Loucy (cell line): ENCODE measurements at regions not wholly inside any gene's neighbourhood (a gene's known extent, or its start where the extent isn't known, plus 50 kb on each side); places are given as distances from the start of the nearest gene placed in this dataset.

Experiments
- EZH2phosphoT487 ChIP-seq: fragments of 200-600 bp; IDR thresholded peaks from 2 replicates; pipeline ENCODE4 v1.6.1; 2018; ENCODE audit warnings: antibody characterized with exemption, mild to moderate bottlenecking, moderate library complexity, borderline replicate concordance
- TF ChIP-seq, protein P1 (sequence below): fragments of 200-600 bp; sonication (generic); conservative IDR thresholded peaks from 2 replicates; pipeline ENCODE4 v1.5.1; 2014; ENCODE audit warnings: mild to moderate bottlenecking, antibody characterized with exemption, low read length

DNA sequence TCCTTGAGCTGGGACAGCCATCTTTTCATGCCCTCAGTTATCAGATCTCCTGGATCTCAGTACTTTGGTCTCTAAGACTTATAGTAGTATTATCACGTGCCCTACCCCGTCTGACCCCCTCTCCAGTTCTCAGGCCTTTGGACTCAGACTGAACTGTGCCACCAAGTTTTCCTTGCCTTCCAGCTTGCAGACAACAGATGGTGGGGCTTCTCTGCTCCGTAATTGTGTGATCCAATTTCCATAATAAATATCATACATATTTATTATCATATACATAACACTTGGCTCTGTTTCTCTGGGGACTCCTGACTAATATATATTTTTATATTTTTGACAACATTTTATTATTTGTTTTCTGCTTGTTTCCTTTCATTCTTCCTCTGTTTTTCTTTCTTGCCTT lies 458.8 kb upstream of the SEMA6D start:
- TF ChIP-seq, protein P1, sequence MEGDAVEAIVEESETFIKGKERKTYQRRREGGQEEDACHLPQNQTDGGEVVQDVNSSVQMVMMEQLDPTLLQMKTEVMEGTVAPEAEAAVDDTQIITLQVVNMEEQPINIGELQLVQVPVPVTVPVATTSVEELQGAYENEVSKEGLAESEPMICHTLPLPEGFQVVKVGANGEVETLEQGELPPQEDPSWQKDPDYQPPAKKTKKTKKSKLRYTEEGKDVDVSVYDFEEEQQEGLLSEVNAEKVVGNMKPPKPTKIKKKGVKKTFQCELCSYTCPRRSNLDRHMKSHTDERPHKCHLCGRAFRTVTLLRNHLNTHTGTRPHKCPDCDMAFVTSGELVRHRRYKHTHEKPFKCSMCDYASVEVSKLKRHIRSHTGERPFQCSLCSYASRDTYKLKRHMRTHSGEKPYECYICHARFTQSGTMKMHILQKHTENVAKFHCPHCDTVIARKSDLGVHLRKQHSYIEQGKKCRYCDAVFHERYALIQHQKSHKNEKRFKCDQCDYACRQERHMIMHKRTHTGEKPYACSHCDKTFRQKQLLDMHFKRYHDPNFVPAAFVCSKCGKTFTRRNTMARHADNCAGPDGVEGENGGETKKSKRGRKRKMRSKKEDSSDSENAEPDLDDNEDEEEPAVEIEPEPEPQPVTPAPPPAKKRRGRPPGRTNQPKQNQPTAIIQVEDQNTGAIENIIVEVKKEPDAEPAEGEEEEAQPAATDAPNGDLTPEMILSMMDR, result no peak
- no peak for TF ChIP-seq EZH2phosphoT487
